ENCODE measurements at regions not wholly inside any gene's neighbourhood (a gene's known extent, or its start where the extent isn't known, plus 50 kb on each side); places are given as distances from the start of the nearest gene placed in this dataset.

DNA sequence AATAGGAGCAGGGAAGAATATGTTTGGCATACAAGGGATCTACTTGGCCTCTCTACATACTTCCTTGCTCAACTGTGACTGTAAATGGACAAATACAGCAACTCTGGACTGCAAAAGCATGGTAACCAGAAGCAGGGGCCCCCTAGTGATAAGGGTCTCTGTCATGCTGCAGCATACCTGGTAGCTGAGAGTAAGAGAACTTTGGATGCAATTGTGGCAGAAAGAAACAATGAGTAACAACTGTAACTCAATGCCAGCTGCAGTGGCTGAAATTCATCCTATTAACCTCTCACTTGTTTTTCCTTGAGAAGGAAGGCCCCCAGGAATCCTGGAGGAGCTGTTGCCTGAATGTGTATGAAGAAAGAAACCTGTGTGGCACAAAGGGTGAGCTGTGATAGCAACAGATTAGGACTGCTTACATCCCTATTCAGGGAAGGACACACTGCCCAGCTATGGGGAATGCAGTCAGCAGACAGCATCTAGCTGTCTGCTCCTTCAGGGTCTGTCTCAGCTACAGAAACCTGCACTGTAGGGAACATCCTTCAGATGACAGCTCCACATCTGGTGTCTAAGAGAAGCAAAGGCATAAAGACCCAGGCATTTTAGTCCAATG is 468.1 kb upstream of the ACTBL2 start:
- no TSS peak for BruUV-seq (replicated peaks)
- Histone ChIP-seq H3K4me1 (ENCODE audit: control insufficient read depth, insufficient read depth, low read length) (no peaks in the 10 kb centered on the region), H3K4me3 (ENCODE audit: low read depth in 2 of 2, low read length in 2 of 2) (no peak overlapping the region), H3K27me3 (ENCODE audit: control insufficient read depth, insufficient read depth, low read length) (no peaks in the 10 kb centered on the region), H3K36me3 (ENCODE audit: control insufficient read depth, insufficient read depth, low read length) (no peaks in the 10 kb centered on the region), H3K27ac (ENCODE audit: low read length) (no peak overlapping the region; the same call in 1 of the 2 replicates), H3K9me3 (ENCODE audit: control insufficient read depth, insufficient read depth, low read depth, low read length) (no peaks in the 10 kb centered on the region)
- intact Hi-C loops (cut with micrococcal nuclease; ENCODE audit: unreplicated experiment) (no loop called here), in situ Hi-C loops (cut with HindIII; ENCODE audit: low pct_unique_long_range_greater_than_20kb, low sequenced_read_pairs) (no loop called here)
- no peak for ATAC-seq
- TF ChIP-seq TCF7L2 (IDR thresholded peaks at IDR 0.05; ENCODE audit: low read depth, low read length) (no peak), POLR2AphosphoS5 (IDR thresholded peaks at IDR 0.05; ENCODE audit: low read depth, low read length) (no peak), SIN3A (IDR thresholded peaks at IDR 0.05; ENCODE audit: borderline replicate concordance, insufficient read depth, low read depth, low read length) (no peak)
- TF ChIP-seq, protein P1, sequence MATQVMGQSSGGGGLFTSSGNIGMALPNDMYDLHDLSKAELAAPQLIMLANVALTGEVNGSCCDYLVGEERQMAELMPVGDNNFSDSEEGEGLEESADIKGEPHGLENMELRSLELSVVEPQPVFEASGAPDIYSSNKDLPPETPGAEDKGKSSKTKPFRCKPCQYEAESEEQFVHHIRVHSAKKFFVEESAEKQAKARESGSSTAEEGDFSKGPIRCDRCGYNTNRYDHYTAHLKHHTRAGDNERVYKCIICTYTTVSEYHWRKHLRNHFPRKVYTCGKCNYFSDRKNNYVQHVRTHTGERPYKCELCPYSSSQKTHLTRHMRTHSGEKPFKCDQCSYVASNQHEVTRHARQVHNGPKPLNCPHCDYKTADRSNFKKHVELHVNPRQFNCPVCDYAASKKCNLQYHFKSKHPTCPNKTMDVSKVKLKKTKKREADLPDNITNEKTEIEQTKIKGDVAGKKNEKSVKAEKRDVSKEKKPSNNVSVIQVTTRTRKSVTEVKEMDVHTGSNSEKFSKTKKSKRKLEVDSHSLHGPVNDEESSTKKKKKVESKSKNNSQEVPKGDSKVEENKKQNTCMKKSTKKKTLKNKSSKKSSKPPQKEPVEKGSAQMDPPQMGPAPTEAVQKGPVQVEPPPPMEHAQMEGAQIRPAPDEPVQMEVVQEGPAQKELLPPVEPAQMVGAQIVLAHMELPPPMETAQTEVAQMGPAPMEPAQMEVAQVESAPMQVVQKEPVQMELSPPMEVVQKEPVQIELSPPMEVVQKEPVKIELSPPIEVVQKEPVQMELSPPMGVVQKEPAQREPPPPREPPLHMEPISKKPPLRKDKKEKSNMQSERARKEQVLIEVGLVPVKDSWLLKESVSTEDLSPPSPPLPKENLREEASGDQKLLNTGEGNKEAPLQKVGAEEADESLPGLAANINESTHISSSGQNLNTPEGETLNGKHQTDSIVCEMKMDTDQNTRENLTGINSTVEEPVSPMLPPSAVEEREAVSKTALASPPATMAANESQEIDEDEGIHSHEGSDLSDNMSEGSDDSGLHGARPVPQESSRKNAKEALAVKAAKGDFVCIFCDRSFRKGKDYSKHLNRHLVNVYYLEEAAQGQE (IDR thresholded peaks at IDR 0.05; ENCODE audit: insufficient read depth in 1 of 2, low read depth in 2 of 2, low read length in 1 of 2), result no peak
- TF ChIP-seq, protein P2, sequence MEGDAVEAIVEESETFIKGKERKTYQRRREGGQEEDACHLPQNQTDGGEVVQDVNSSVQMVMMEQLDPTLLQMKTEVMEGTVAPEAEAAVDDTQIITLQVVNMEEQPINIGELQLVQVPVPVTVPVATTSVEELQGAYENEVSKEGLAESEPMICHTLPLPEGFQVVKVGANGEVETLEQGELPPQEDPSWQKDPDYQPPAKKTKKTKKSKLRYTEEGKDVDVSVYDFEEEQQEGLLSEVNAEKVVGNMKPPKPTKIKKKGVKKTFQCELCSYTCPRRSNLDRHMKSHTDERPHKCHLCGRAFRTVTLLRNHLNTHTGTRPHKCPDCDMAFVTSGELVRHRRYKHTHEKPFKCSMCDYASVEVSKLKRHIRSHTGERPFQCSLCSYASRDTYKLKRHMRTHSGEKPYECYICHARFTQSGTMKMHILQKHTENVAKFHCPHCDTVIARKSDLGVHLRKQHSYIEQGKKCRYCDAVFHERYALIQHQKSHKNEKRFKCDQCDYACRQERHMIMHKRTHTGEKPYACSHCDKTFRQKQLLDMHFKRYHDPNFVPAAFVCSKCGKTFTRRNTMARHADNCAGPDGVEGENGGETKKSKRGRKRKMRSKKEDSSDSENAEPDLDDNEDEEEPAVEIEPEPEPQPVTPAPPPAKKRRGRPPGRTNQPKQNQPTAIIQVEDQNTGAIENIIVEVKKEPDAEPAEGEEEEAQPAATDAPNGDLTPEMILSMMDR (IDR thresholded peaks at IDR 0.05), result no peak
- ChIA-PET POLR2A (no interaction called here), CTCF (no interaction called here)
- no peak for DNase-seq (ENCODE audit: low read depth, low spot score)

DNA sequence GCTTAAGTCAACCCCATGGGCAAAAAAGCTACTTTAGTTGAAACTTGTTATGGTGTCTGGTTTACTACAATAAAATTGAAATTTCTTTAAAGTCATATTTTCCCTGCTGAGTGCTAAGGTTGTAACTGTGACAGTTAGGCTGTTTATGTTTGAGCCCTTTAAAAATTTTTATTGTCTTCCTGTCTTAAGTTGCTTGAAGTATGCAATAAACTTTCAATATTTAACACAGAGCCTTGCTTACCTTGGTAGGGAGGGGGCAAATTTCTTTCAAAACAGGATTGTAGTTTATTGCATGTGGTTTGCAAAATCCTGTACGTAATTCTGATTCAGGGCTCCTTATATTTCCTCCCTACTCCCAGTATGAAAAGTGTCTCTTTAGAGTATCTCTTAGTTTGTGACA is 465.5 kb upstream of the ACTBL2 start:
- ATAC-seq, result no peak

More for the DNA sequence above, 465.5 kb upstream of the ACTBL2 start:
- Histone ChIP-seq H3K36me3 (ENCODE audit: control insufficient read depth, insufficient read depth, low read length) (no peaks in the 10 kb centered on the region), H3K27me3 (ENCODE audit: control insufficient read depth, insufficient read depth, low read length) (no peaks in the 10 kb centered on the region), H3K4me3 (ENCODE audit: low read depth in 2 of 2, low read length in 2 of 2) (no peak overlapping the region), H3K4me1 (ENCODE audit: control insufficient read depth, insufficient read depth, low read length) (no peaks in the 10 kb centered on the region), H3K27ac (ENCODE audit: low read length) (no peak overlapping the region; the same call in 1 of the 2 replicates), H3K9me3 (ENCODE audit: control insufficient read depth, insufficient read depth, low read depth, low read length) (no peaks in the 10 kb centered on the region)
- BruUV-seq (replicated peaks), result no TSS peak
- TF ChIP-seq, protein P2 (IDR thresholded peaks at IDR 0.05), result no peak
- CTCF ChIA-PET, result no interaction called here
- in situ Hi-C loops (cut with HindIII; ENCODE audit: low pct_unique_long_range_greater_than_20kb, low sequenced_read_pairs), result no loop called here
- POLR2A ChIA-PET, result no interaction called here
- intact Hi-C loops (cut with micrococcal nuclease; ENCODE audit: unreplicated experiment), result no loop called here
- no peak for DNase-seq (ENCODE audit: low read depth, low spot score)

Measured in Panc1 (cell line).